ENCODE measurements at regions not wholly inside any gene's neighbourhood (a gene's known extent, or its start where the extent isn't known, plus 50 kb on each side); places are given as distances from the start of the nearest gene placed in this dataset.

DNA sequence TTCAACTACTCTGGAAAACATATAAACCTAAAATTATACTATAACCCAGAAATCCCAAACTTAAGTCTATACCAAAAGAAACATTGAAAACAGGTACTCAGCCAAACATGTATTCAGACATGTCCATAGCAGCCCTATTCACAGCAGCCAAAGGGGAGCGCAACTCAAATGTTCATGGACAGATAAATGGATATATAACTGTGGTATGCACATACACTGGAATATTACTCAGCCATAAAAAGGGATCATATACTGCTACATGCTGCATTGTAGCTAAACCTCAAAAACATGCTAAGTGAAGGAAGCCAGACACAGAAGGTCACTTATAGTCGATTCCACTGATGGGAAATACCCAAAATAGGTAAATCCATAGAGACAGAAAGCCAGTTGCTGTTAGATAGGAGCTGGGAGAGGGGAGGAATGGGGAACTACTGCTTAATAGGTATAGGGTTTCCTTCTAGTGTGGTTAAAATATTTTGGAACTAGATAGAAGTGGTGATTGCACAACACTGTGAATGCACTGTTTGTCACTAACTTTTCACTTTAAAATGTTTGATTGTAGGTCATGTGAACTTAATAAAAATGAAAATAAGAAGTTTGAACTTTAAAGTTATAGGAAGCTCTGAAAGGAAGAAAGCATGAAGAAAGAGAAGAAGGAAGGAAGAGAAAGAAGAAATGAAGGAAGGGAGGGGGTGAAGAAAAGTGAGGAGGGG, 812.3 kb downstream of the CDH11 start:
- H3K27me3 ChIP-seq, result no peaks in the 10 kb centered on the region

DNA sequence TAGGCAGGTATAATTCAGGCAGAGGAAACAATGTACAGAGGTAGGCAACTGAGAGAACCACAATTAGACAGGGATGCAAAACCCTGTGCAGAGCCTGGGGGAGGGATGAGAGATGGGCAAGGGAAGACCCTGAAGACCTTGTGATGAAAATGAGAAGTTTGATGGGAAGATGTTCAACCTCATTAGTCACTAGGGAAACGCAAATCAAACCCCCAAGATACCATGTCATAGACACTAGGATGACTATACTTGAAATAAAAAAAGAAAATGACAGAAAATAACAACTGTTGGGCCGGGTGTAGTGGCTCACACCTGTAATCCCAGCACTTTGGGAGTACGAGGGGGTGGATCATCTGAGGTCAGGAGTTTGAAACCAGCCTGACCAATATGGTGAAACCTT, 813.1 kb downstream of the CDH11 start:
- Histone ChIP-seq H3K27me3 (no peaks in the 10 kb centered on the region), H3K4me2 (no peak overlapping the region), H3K4me3 (no peak overlapping the region), H3K9ac (no peak overlapping the region), H3K4me1 (peaks cover 11% of the 10 kb centered on the region), H3K9me3 (peaks cover 5% of the 10 kb centered on the region; the same call in 1 of the 2 replicates), H4K20me1 (no peaks in the 10 kb centered on the region), H3K36me3 (no peaks in the 10 kb centered on the region), H3K27ac (no peak overlapping the region)
- TF ChIP-seq Cebpa-rat (IDR thresholded peaks at IDR 0.05), result no peak

More for the DNA sequence above, 812.3 kb downstream of the CDH11 start:
- Histone ChIP-seq H3K9ac (no peak overlapping the region), H3K4me2 (no peak overlapping the region), H3K36me3 (no peaks in the 10 kb centered on the region), H4K20me1 (no peaks in the 10 kb centered on the region), H3K4me1 (peaks cover 16% of the 10 kb centered on the region), H3K27ac (no peak overlapping the region), H3K9me3 (peaks cover 5% of the 10 kb centered on the region; the same call in 1 of the 2 replicates), H3K4me3 (no peak overlapping the region)
- TF ChIP-seq Cebpa-rat (IDR thresholded peaks at IDR 0.05), result no peak

DNA sequence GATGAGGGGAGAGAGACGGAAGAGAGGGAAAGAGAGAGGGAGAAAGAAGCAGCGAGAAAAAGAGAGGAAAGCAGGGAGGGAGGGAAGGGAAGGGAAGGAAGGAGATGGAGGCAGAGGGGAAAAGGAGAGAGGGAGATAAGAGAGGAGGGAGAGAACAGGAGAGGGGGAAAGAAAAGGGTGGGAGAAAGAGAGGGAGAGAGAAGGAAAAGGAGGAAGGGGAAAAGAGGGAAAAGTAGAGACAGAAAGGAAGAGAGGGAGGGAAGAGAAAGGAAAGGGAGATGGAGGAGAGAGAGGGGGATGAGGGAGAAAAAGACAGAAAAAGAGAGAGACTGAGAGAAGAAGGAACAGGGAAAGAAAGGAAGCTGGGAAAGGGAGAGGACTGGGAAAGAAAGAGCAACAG, 814.4 kb downstream of the CDH11 start:
- Histone ChIP-seq H4K20me1 (no peaks in the 10 kb centered on the region), H3K36me3 (no peaks in the 10 kb centered on the region), H3K9me3 (peaks cover 5% of the 10 kb centered on the region; the same call in 1 of the 2 replicates), H3K4me3 (no peak overlapping the region), H3K9ac (no peak overlapping the region), H3K27me3 (no peaks in the 10 kb centered on the region), H3K27ac (no peak overlapping the region), H3K4me2 (no peak overlapping the region), H3K4me1 (no peaks in the 10 kb centered on the region)
- TF ChIP-seq Cebpa-rat (IDR thresholded peaks at IDR 0.05), result no peak

DNA sequence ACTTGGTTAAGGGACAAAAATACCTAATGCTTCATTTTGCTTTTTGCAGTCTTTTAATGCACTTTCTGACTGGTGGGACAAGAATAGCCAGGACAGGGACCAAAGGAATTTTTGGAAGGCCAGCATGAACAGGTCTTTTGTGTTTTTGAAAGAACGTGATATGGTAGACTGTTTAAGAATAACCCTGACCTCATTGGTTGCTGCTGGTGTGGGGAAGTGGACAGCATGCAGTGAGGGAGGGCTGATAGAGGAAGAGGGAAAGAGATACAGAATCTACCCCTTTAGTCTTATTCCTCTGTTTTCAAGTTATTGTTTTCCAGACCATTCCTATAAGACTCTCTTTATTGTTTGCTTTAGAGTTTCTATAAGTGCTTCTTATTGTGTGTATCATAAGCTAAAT, 816.2 kb downstream of the CDH11 start:
- no peak for TF ChIP-seq Cebpa-rat (IDR thresholded peaks at IDR 0.05)
- Histone ChIP-seq H3K4me2 (no peak overlapping the region), H3K27ac (no peak overlapping the region)

DNA sequence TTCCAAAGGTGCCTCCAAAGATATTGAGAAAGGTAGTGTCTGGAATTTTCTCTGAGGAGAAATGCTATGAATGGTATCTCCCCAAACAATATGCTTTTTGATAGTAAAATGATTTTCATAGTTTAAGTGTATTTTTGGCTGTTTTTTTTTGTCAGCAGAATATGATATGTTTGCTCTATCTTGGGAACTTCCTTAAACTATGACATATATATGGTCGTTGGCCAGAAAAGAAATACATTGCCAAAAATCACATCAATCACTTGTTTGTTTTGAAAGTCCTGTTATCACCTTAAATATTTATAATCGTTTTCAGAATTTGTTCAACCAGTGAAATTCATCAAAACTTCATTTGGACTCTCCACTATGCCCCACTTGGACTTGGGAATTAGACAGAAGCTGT, 816.9 kb downstream of the CDH11 start:
- Histone ChIP-seq H3K4me2 (no peak overlapping the region), H3K27me3 (no peaks in the 10 kb centered on the region), H3K4me3 (no peak overlapping the region), H3K36me3 (no peaks in the 10 kb centered on the region), H3K9me3 (peaks cover 5% of the 10 kb centered on the region; the same call in 1 of the 2 replicates), H3K27ac (no peak overlapping the region), H4K20me1 (no peaks in the 10 kb centered on the region), H3K9ac (no peak overlapping the region), H3K4me1 (no peaks in the 10 kb centered on the region)
- no peak for TF ChIP-seq Cebpa-rat (IDR thresholded peaks at IDR 0.05)

More for the DNA sequence above, 816.2 kb downstream of the CDH11 start:
- Histone ChIP-seq H3K36me3 (no peaks in the 10 kb centered on the region), H3K4me3 (no peak overlapping the region), H4K20me1 (no peaks in the 10 kb centered on the region), H3K27me3 (no peaks in the 10 kb centered on the region), H3K4me1 (no peaks in the 10 kb centered on the region), H3K9me3 (peaks cover 5% of the 10 kb centered on the region; the same call in 1 of the 2 replicates), H3K9ac (no peak overlapping the region)

DNA sequence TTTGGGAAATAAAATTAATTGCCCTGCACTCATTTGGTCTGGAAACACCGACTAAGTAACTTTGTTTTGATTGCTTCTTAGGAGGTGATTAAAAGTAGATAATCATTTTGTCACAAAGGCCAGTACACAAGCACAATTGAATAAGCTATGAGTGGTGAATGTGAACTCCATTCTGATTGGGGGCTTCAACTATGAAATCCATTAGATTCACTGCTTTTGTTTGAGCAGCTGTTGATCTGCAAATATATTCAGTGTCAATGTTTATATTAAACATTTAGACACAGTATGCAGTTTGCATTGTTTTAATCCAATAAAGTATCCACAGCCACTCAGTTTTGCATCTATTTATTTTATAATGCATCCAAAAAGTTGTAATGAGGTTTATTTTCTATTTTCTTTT, 817.5 kb downstream of the CDH11 start:
- no peak overlapping the region for H3K4me2 ChIP-seq
- H3K9ac ChIP-seq, result no peak overlapping the region
- H3K36me3 ChIP-seq, result no peaks in the 10 kb centered on the region
- no peaks in the 10 kb centered on the region for H3K27me3 ChIP-seq
- no peaks in the 10 kb centered on the region for H4K20me1 ChIP-seq
- no peak overlapping the region for H3K27ac ChIP-seq
- peaks cover 1% of the 10 kb centered on the region; the same call in 1 of the 2 replicates for H3K9me3 ChIP-seq
- no peaks in the 10 kb centered on the region for H3K4me1 ChIP-seq
- TF ChIP-seq Cebpa-rat (IDR thresholded peaks at IDR 0.05), result no peak
- H3K4me3 ChIP-seq, result no peak overlapping the region

DNA sequence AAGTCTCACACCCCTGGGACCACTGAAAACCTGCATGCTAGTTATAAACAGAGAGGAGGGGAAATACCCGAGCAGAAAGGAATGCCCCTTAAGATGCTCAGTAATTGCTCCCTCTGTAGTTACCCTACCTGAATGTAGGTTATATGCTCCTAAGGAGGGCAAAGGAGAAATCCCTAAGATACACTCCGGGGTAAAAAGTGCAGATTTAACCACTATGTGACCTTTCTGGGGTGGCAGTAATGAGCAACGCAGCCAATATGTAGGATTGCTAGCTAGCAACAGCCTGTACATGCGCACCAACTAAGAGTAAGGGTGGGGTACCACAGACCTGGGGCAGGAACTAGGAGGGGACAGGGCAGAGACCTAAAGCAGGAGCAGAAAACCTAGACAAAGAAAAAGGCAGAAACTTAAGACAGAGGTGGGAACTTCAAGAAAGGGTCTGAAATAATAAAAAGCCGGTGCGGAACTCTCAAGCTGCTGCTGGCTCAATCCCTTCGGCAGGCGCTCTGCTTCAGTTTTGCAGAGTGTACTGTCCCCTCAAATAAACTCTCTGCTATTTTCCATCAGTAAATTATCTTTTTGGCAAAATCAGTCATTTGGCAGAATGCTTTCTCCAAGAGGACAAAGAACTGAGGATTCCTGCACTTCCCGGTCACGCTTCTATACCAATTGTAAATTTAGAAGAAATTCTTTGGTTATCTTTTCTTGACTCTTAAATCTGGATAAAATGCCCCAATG, 823.8 kb downstream of the CDH11 start:
- no peak for TF ChIP-seq Cebpa-rat (IDR thresholded peaks at IDR 0.05)
- no peaks in the 10 kb centered on the region for H3K4me1 ChIP-seq
- H3K9ac ChIP-seq, result no peak overlapping the region
- no peaks in the 10 kb centered on the region for H3K36me3 ChIP-seq
- no peak overlapping the region for H3K27ac ChIP-seq
- no peaks in the 10 kb centered on the region for H3K9me3 ChIP-seq
- H3K4me3 ChIP-seq, result no peak overlapping the region
- H4K20me1 ChIP-seq, result no peaks in the 10 kb centered on the region
- H3K4me2 ChIP-seq, result no peak overlapping the region
- no peaks in the 10 kb centered on the region for H3K27me3 ChIP-seq

DNA sequence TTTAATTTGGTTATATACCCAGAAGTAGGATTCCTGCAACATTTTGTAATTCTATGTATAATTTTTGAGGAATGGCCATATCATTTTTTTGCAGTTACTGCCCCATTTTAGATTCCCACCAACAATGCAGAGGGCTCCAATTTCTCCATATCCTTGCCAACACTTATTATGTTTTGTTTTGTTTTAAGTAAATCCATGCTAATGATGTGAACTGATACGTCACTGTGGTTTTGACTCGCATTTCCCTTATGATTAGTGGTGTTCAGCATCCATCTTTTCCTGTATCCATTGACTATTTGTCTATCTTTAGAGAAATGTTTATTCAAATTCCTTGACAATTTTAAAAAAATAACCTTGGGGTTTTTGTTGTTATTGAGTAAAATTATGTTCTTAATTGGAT, 826.4 kb downstream of the CDH11 start:
- Histone ChIP-seq H4K20me1 (no peaks in the 10 kb centered on the region), H3K36me3 (no peaks in the 10 kb centered on the region), H3K4me2 (no peak overlapping the region), H3K4me1 (no peaks in the 10 kb centered on the region), H3K9me3 (no peaks in the 10 kb centered on the region), H3K4me3 (no peak overlapping the region), H3K9ac (no peak overlapping the region), H3K27ac (no peak overlapping the region), H3K27me3 (no peaks in the 10 kb centered on the region)
- TF ChIP-seq Cebpa-rat (IDR thresholded peaks at IDR 0.05), result no peak

DNA sequence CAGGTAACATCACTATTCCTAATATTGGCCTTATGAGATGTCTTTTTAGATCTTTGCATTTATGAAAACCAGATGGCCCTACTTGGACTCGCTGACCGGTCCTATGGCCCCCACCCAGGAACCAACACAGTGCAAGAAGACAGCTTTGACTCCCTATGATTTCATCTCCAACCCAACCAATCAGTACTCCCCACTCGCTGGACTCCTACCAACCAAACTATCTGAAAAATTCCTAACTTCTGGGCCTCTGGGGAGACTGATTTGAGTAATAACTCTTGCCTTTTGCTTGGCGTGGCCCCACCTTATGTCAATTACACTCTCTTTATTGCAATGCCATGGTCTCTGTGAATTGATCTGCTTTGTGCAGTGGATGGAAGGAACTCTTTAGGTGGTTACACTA, 828.9 kb downstream of the CDH11 start:
- Histone ChIP-seq H3K27me3 (no peaks in the 10 kb centered on the region), H3K4me2 (no peak overlapping the region), H3K27ac (no peak overlapping the region), H3K9ac (no peak overlapping the region), H3K4me1 (no peaks in the 10 kb centered on the region), H4K20me1 (no peaks in the 10 kb centered on the region), H3K4me3 (no peak overlapping the region), H3K36me3 (no peaks in the 10 kb centered on the region), H3K9me3 (no peaks in the 10 kb centered on the region)
- TF ChIP-seq Cebpa-rat (IDR thresholded peaks at IDR 0.05), result no peak

DNA sequence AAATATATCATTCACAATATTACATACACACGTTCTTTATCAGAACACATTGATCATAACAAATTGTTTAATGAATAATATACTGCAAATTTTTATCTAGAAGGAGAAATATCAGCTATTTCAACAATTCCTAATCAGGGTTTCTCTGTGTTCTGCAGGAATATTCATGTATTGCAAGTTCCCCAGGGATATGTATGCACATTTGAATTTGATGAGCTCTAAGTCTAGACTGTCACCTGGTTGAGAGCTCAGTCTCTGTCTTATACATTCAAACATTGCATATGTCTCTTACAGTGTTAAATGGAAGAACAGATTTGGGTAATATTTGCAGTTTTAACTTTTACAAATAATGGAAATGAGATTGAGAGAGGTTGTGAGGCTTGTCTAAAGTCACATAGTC, 829.7 kb downstream of the CDH11 start:
- no peak overlapping the region for H3K4me2 ChIP-seq
- H4K20me1 ChIP-seq, result no peaks in the 10 kb centered on the region
- TF ChIP-seq Cebpa-rat (IDR thresholded peaks at IDR 0.05), result no peak
- H3K27me3 ChIP-seq, result no peaks in the 10 kb centered on the region
- H3K9me3 ChIP-seq, result no peaks in the 10 kb centered on the region
- no peak overlapping the region for H3K4me3 ChIP-seq
- no peaks in the 10 kb centered on the region for H3K36me3 ChIP-seq
- H3K4me1 ChIP-seq, result no peaks in the 10 kb centered on the region
- H3K27ac ChIP-seq, result no peak overlapping the region
- H3K9ac ChIP-seq, result no peak overlapping the region

Data from BLaER1 (cell line).